LNCAP (cell line): ENCODE measurements at regions not wholly inside any gene's neighbourhood (a gene's known extent, or its start where the extent isn't known, plus 50 kb on each side); places are given as distances from the start of the nearest gene placed in this dataset.

Source experiments
- CTCF ChIP-seq: fragments of 450-650 bp; IDR thresholded peaks from 2 replicates; pipeline ENCODE4 v1.5.1; 2017; ENCODE audit warnings: mild to moderate bottlenecking

DNA sequence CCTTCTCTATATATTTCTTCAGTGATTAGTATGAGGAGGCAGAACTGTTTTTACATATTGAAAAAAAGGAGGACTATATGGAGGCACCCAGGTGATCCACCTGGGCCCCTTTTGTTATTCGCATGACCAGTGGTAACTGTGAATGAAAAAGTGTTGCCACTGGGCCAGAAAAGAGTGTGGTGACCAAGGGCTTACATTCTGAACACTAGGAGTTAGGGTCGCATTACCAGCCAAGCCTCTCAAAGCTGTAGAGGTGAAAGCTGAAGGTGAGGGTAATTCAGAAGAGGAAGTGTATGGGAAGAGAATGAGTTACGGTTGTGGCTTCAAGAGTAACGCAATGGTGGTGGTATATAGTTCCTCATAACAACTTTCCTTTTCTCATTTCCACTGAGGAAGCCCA, 487.6 kb downstream of the TMEM182 start:
- no peak for TF ChIP-seq CTCF

- no peak for TF ChIP-seq CTCF
Measured at GRCh38 chr2:103252781-103253180, 490.9 kb downstream of the TMEM182 start.

DNA sequence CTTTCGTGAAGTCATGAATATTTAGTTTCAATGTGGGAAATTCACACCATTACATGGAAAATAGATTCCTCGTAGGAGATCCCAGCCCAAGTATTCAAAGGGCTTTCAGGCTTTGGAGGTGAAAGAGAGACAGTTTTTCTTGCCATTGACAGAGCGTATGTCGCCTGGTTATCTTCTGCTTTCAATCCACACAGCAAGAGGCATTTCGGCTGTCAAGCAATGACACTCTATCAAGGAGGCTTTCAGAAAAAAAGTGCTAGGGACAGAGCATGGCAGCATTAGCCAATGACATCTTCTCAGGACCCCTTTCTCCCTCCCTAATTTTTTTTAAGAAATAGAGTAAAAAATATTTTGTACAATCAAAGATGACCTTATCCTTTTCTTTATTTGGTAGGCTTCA, 492.8 kb downstream of the TMEM182 start:
- TF ChIP-seq CTCF = no peak

DNA sequence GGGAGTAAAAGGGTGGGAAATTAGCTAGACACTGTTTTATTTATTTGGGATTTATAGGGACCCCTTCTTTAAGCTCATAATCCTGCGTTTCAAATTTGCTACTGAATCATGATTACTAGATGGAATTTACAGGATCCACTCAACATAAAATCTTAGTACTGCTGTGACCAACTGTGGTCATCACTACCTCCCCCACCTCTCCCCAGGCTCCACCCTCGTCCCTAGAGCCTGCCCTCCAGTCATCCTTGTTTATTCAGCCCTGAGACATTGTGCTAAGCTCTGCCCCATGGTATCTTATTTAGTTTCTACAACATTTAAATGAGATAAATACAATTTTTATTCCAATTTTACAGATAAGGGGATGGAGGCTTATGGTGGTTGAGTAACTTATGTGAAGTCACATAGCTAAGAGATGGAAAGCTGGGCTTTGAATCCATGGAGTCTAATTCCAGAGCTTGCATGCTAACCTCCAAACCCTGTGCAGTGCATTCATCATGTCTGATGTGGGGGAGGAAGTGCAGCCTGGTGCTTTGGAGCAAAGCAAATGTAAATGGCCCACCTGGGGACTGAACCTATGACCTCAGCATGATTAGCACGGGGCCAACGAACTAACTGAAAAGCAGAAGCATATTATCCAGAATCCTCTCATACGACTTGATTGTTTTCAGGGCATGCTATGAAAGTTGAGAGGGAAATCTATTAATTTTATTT, 502.4 kb downstream of the TMEM182 start:
- no peak for TF ChIP-seq CTCF

GRCh38 chr2:103265521-103265920, 503.7 kb downstream of the TMEM182 start:
- TF ChIP-seq CTCF = no peak

- TF ChIP-seq CTCF = no peak
Measured at GRCh38 chr2:103268841-103269498, 507.1 kb downstream of the TMEM182 start.

DNA sequence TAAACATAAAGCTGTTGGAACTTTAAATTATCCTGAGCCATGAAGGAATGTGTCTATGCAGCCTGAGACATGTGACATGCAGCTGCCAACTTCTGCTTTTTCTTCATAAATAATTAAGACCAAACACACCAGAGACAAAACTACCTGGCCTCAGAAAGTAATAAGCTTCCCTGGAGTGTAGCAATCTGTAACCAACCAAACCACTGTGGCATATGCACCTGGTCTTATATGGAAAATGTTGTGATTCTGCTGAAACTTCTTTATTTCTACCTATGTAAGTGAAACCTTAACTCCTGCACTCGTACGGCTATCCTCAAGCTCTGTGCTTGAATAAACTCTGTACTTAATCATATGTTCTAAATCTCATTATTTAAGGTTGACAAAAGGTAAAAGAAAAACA, 515.0 kb downstream of the TMEM182 start:
- no peak for TF ChIP-seq CTCF
